ENCODE measurements at regions not wholly inside any gene's neighbourhood (a gene's known extent, or its start where the extent isn't known, plus 50 kb on each side); places are given as distances from the start of the nearest gene placed in this dataset.
A peak's percentile ranks its signal among the peaks of the same experiment; 100 is the strongest.

DNA sequence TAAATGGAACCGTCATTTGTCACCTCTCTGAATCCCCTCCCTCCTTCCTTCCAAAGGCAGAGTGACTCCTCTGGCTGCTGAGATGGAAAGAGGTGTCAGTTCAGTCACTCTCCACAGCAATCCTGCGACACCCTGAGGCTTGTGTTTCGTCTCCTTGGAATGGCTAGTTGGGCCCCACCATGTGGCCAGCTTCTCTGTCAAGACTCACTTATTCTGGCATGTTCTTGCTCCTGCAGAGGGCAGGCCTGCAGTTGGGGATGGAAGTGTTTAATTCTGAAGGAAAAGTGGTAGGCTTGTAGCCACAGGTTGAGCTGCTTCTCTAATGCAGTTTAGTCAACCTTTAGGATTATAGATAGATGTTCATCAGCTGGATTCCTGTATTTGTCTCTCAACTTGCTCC is 149.6 kb downstream of the LMO4 start:
- Mint-ChIP-seq H3K9me3 (ENCODE audit: unreplicated experiment) (no peaks in the 10 kb centered on the region), H3K27me3 (ENCODE audit: low read depth, unreplicated experiment) (peaks cover 2% of the 10 kb centered on the region), H3K36me3 (ENCODE audit: low read depth, unreplicated experiment) (no peaks in the 10 kb centered on the region), H3K27ac (ENCODE audit: unreplicated experiment) (no peak overlapping the region), H3K4me1 (ENCODE audit: low read depth, unreplicated experiment) (peaks cover 5% of the 10 kb centered on the region), H3K4me3 (ENCODE audit: unreplicated experiment) (no peak overlapping the region)
- H3K27ac ChIP-seq (ENCODE audit: low read depth, low read length), result no peak overlapping the region
- no peak for FAIRE-seq
- DNase-seq (ENCODE audit: low read depth), result peak; percentile 16
- no peaks in the 10 kb centered on the region for H3K4me1 ChIP-seq (ENCODE audit: insufficient read depth, low read length)
- H3K36me3 ChIP-seq (ENCODE audit: insufficient read depth, low read length), result no peaks in the 10 kb centered on the region
- H3K79me2 ChIP-seq (ENCODE audit: insufficient read depth, low read length), result no peaks in the 10 kb centered on the region
- no peaks in the 10 kb centered on the region for H3K27me3 ChIP-seq (ENCODE audit: insufficient read depth, low read length)
- no peak overlapping the region for H3K4me3 ChIP-seq (ENCODE audit: insufficient read depth, low read depth, low read length)
- no peak overlapping the region for H3K9ac ChIP-seq (ENCODE audit: low read length)
- H2AFZ ChIP-seq (ENCODE audit: low read depth, low read length), result no peak overlapping the region
- H3K9me3 ChIP-seq (ENCODE audit: insufficient read depth, low read depth, low read length), result no peaks in the 10 kb centered on the region
- no peaks in the 10 kb centered on the region for H4K20me1 ChIP-seq (ENCODE audit: insufficient read depth, low read length)
- no peak overlapping the region for H3K4me2 ChIP-seq (ENCODE audit: low read length)
- TF ChIP-seq, protein P1, sequence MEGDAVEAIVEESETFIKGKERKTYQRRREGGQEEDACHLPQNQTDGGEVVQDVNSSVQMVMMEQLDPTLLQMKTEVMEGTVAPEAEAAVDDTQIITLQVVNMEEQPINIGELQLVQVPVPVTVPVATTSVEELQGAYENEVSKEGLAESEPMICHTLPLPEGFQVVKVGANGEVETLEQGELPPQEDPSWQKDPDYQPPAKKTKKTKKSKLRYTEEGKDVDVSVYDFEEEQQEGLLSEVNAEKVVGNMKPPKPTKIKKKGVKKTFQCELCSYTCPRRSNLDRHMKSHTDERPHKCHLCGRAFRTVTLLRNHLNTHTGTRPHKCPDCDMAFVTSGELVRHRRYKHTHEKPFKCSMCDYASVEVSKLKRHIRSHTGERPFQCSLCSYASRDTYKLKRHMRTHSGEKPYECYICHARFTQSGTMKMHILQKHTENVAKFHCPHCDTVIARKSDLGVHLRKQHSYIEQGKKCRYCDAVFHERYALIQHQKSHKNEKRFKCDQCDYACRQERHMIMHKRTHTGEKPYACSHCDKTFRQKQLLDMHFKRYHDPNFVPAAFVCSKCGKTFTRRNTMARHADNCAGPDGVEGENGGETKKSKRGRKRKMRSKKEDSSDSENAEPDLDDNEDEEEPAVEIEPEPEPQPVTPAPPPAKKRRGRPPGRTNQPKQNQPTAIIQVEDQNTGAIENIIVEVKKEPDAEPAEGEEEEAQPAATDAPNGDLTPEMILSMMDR (IDR thresholded peaks at IDR 0.05; ENCODE audit: insufficient read depth, low read depth, low read length), result no peak
- TF ChIP-seq EZH2 (IDR thresholded peaks at IDR 0.05; ENCODE audit: insufficient read depth, low read length), result no peak

DNA sequence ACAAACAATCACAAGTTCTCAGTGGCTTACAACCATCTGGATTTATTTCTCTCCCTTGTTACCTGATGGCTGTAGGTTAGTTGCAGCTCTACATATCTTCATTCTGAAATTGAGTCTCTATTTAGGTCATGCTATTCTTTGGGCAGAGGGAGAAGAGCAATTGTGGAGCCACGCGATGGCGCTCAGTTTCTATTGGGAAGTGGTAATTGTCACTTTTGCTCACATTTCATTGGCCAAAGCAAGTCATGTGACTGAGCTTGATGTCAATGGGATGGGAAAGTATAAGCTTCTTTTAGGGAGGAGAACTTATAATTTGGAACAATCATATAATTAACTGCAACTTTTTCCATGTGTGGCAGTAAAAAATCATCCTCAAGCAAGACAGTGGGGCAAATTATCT is 166.5 kb downstream of the LMO4 start:
- Histone ChIP-seq H3K4me1 (ENCODE audit: insufficient read depth, low read length) (no peaks in the 10 kb centered on the region), H3K4me3 (ENCODE audit: insufficient read depth, low read depth, low read length) (no peak overlapping the region), H3K36me3 (ENCODE audit: insufficient read depth, low read length) (no peaks in the 10 kb centered on the region), H3K4me2 (ENCODE audit: low read length) (no peak overlapping the region), H3K27me3 (ENCODE audit: insufficient read depth, low read length) (no peaks in the 10 kb centered on the region), H4K20me1 (ENCODE audit: insufficient read depth, low read length) (no peaks in the 10 kb centered on the region), H3K9me3 (ENCODE audit: insufficient read depth, low read depth, low read length) (no peaks in the 10 kb centered on the region), H3K79me2 (ENCODE audit: insufficient read depth, low read length) (no peaks in the 10 kb centered on the region), H3K9ac (ENCODE audit: low read length) (no peak overlapping the region), H2AFZ (ENCODE audit: low read depth, low read length) (no peak overlapping the region), H3K27ac (ENCODE audit: low read depth, low read length) (no peak overlapping the region)
- H3K36me3 Mint-ChIP-seq (ENCODE audit: low read depth, unreplicated experiment), result no peaks in the 10 kb centered on the region
- H3K4me3 Mint-ChIP-seq (ENCODE audit: unreplicated experiment), result no peak overlapping the region
- peaks cover 5% of the 10 kb centered on the region for H3K4me1 Mint-ChIP-seq (ENCODE audit: low read depth, unreplicated experiment)
- TF ChIP-seq, protein P1 (IDR thresholded peaks at IDR 0.05; ENCODE audit: insufficient read depth, low read depth, low read length), result no peak
- TF ChIP-seq EZH2 (IDR thresholded peaks at IDR 0.05; ENCODE audit: insufficient read depth, low read length), result no peak
- peaks cover 2% of the 10 kb centered on the region for H3K9me3 Mint-ChIP-seq (ENCODE audit: unreplicated experiment)
- DNase-seq (ENCODE audit: low read depth) (no peak), FAIRE-seq (no peak)
- H3K27me3 Mint-ChIP-seq (ENCODE audit: low read depth, unreplicated experiment), result no peaks in the 10 kb centered on the region
- H3K27ac Mint-ChIP-seq (ENCODE audit: unreplicated experiment), result no peak overlapping the region

- Mint-ChIP-seq H3K4me1 (ENCODE audit: low read depth, unreplicated experiment) (peaks cover 5% of the 10 kb centered on the region), H3K27ac (ENCODE audit: unreplicated experiment) (no peak overlapping the region)
- no peaks in the 10 kb centered on the region for H3K27me3 ChIP-seq (ENCODE audit: insufficient read depth, low read length)
Measured at GRCh38 chr1:87495870-87496269, 167.2 kb downstream of the LMO4 start.

More at GRCh38 chr1:87495870-87496269, 167.2 kb downstream of the LMO4 start:
- H3K9me3 Mint-ChIP-seq (ENCODE audit: unreplicated experiment), result peaks cover 2% of the 10 kb centered on the region
- Histone ChIP-seq H3K27ac (ENCODE audit: low read depth, low read length) (no peak overlapping the region), H3K4me2 (ENCODE audit: low read length) (no peak overlapping the region), H3K4me3 (ENCODE audit: insufficient read depth, low read depth, low read length) (no peak overlapping the region), H3K9me3 (ENCODE audit: insufficient read depth, low read depth, low read length) (no peaks in the 10 kb centered on the region), H3K4me1 (ENCODE audit: insufficient read depth, low read length) (no peaks in the 10 kb centered on the region), H3K79me2 (ENCODE audit: insufficient read depth, low read length) (no peaks in the 10 kb centered on the region), H4K20me1 (ENCODE audit: insufficient read depth, low read length) (no peaks in the 10 kb centered on the region), H3K36me3 (ENCODE audit: insufficient read depth, low read length) (no peaks in the 10 kb centered on the region), H3K9ac (ENCODE audit: low read length) (no peak overlapping the region), H2AFZ (ENCODE audit: low read depth, low read length) (no peak overlapping the region)
- no peak for FAIRE-seq
- H3K36me3 Mint-ChIP-seq (ENCODE audit: low read depth, unreplicated experiment), result no peaks in the 10 kb centered on the region
- DNase-seq (ENCODE audit: low read depth), result no peak
- no peaks in the 10 kb centered on the region for H3K27me3 Mint-ChIP-seq (ENCODE audit: low read depth, unreplicated experiment)
- TF ChIP-seq EZH2 (IDR thresholded peaks at IDR 0.05; ENCODE audit: insufficient read depth, low read length), result no peak
- TF ChIP-seq, protein P1 (IDR thresholded peaks at IDR 0.05; ENCODE audit: insufficient read depth, low read depth, low read length), result no peak
- no peak overlapping the region for H3K4me3 Mint-ChIP-seq (ENCODE audit: unreplicated experiment)
